Tibial artery (tissue), 4 donors: ENCODE measurements at regions not wholly inside any gene's neighbourhood (a gene's known extent, or its start where the extent isn't known, plus 50 kb on each side); places are given as distances from the start of the nearest gene placed in this dataset.

Experiments
- DNase-seq, 2 donors: peaks; one replicate each; pipeline ENCODE4 v3.0.0-alpha.2; 2019
- H3K27ac ChIP-seq, 2 donors: fragments of 200-600 bp; sonication (generic) in 1 of 2; 1 replicate in 1 of 2; 2 replicates in 1 of 2; pipeline ENCODE4 v1.5.1; 2018 to 2019; ENCODE audit warnings: mild to moderate bottlenecking in 1 of 2
- H3K27me3 ChIP-seq, 2 donors: fragments of 200-600 bp; sonication (generic) in 1 of 2; one replicate each; pipeline versions ENCODE4 v1.5.1 to v1.6.0; 2016 to 2019
- H3K36me3 ChIP-seq, 3 donors: fragments of 200-600 bp; sonication (generic) in 2 of 3; one replicate each; pipeline ENCODE4 v1.5.1; 2016 to 2019; ENCODE audit warnings: mild to moderate bottlenecking in 2 of 3
- H3K4me1 ChIP-seq, 4 donors: fragments of 200-600 bp; sonication (generic) in 2 of 4; 1 replicate in 3 of 4; 2 replicates in 1 of 4; pipeline ENCODE4 v1.5.1; 2016 to 2019
- H3K4me3 ChIP-seq, 2 donors: fragments of 200-600 bp; sonication (generic) in 1 of 2; 1 replicate in 1 of 2; 2 replicates in 1 of 2; pipeline ENCODE4 v1.5.1; 2018 to 2019; ENCODE audit warnings: mild to moderate bottlenecking in 2 of 2
- H3K9me3 ChIP-seq, 3 donors: fragments of 200-600 bp; sonication (generic) in 1 of 3; one replicate each; pipeline ENCODE4 v1.5.1; 2016 to 2019
- intact Hi-C: fragments of 100-400 bp; cut with DNase I; formaldehyde crosslinking; loops from one replicate; pipeline ENCODE4 v1.15.0; 2023; ENCODE audit warnings: low total_unique reads
- TF ChIP-seq, protein P1 (sequence below), 2 experiments: fragments of 200-600 bp in 1 of 2; fragments of 450-650 bp in 1 of 2; IDR thresholded peaks; one replicate each; pipeline ENCODE4 v1.5.1; 2017 to 2019; ENCODE audit warnings: antibody characterized with exemption in 2 of 2, mild to moderate bottlenecking in 1 of 2, moderate library complexity in 1 of 2

DNA sequence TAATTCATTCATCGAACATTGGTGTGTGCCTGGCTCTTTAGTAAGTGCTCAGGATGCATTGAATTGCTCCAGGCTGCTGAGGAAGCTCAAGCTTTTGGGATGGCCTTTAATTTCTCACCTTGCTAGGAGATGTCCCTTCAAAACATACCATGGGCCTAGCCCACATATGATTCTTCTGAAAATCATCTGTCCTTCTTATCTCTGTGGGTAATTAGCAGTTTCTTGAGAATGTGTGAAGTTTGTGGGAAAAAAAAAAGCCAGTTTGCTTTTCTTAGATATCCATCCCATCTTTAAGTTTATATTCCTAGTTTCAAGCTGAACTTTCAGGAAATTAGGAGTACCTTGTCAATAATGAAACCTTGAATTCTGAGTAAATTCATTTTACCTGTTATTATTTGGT lies 532.3 kb upstream of the SUCLG2 start:
- no peak for DNase-seq

DNA sequence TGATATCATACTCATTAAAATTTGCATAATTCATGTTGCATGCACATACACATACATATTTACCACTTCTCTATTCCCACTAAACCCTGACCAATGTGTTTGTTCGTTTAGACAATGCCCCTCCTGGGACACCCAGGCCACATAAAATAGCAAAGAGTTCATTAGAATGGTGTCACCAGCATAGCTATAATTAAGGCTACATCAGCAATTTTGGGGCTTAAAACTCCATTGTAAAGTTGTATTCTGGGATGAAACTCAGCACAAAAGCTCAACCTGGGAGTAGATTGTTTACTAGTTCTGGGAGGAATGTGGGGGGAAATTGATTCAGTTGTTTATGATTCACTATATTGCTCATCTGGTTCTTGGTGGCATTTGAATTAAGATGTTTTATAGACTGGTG lies 522.2 kb upstream of the SUCLG2 start:
- H3K9me3 ChIP-seq, result peaks cover 0 to 20% (median 14%) of the 10 kb centered on the region in 3 donors
- H3K36me3 ChIP-seq, result no peaks in the 10 kb centered on the region
- TF ChIP-seq, protein P1, sequence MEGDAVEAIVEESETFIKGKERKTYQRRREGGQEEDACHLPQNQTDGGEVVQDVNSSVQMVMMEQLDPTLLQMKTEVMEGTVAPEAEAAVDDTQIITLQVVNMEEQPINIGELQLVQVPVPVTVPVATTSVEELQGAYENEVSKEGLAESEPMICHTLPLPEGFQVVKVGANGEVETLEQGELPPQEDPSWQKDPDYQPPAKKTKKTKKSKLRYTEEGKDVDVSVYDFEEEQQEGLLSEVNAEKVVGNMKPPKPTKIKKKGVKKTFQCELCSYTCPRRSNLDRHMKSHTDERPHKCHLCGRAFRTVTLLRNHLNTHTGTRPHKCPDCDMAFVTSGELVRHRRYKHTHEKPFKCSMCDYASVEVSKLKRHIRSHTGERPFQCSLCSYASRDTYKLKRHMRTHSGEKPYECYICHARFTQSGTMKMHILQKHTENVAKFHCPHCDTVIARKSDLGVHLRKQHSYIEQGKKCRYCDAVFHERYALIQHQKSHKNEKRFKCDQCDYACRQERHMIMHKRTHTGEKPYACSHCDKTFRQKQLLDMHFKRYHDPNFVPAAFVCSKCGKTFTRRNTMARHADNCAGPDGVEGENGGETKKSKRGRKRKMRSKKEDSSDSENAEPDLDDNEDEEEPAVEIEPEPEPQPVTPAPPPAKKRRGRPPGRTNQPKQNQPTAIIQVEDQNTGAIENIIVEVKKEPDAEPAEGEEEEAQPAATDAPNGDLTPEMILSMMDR (IDR thresholded peaks at IDR 0.05), result no peak
- no peak overlapping the region for H3K4me3 ChIP-seq
- H3K27me3 ChIP-seq, result no peaks in the 10 kb centered on the region
- intact Hi-C loops, result no loop called here
- H3K27ac ChIP-seq, result no peak overlapping the region
- no peak for DNase-seq
- H3K4me1 ChIP-seq, result no peaks in the 10 kb centered on the region

More for the DNA sequence above, 532.3 kb upstream of the SUCLG2 start:
- Histone ChIP-seq H3K36me3 (no peaks in the 10 kb centered on the region), H3K4me3 (no peak overlapping the region), H3K4me1 (no peaks in the 10 kb centered on the region), H3K27ac (no peak overlapping the region), H3K27me3 (no peaks in the 10 kb centered on the region), H3K9me3 (no peaks in the 10 kb centered on the region)
- TF ChIP-seq, protein P1 (IDR thresholded peaks at IDR 0.05), result no peak
- intact Hi-C loops, result no loop called here

DNA sequence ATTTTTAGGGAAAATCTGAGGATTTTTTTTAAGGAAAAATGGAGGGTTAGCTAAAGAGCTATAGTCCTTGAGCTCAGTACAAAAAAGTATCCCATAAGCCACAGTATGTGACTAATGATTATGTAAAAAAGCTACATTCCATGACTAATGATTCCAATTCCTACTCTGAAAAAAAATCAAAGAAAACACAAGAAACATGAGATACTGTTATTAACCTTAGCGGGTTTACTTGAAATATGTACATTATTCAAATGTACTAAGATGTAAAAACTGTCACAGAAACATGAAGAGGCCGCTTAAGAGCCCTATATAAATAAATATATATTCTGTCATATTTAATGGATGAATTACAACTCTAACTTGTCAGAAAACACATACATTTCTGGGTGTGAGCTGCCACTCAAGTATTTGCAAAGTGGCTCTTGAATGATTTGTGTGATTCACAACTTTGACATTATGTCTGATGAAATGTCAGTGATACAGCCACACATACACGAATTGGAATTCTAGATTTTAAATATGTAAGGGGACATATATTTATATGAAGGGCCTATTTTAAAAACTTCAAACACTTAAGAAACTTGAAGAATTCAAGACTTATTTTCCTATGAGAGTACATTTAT lies 518.7 kb upstream of the SUCLG2 start:
- TF ChIP-seq, protein P1 (IDR thresholded peaks at IDR 0.05), result no peak
- DNase-seq, result no peak
- intact Hi-C loops, result no loop called here

DNA sequence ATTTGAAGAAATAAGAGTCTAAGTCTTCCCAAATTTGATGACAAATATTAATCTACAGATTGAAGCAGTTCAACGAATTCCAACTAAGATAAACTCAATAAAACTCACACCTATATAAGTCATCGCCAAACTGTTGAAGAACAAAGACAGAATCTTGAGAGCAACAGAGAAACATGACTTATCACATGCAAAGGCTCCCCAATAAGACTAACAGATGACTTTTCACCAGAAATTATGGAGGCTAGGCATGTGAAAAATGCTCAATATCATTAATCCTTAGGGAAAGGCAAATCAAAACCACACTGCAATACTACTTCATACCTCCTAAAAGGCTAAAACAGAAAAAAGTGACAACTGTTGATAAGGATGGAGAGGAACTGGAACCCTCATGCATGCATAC lies 517.6 kb upstream of the SUCLG2 start:
- TF ChIP-seq, protein P1 (IDR thresholded peaks at IDR 0.05), result no peak
- no peak overlapping the region for H3K4me3 ChIP-seq
- no peak overlapping the region for H3K27ac ChIP-seq
- no peaks in the 10 kb centered on the region for H3K27me3 ChIP-seq
- H3K9me3 ChIP-seq, result peaks cover 2 to 28% (median 27%) of the 10 kb centered on the region in 3 donors
- H3K4me1 ChIP-seq, result no peaks in the 10 kb centered on the region
- DNase-seq, result no peak
- no peaks in the 10 kb centered on the region for H3K36me3 ChIP-seq
- intact Hi-C loops, result no loop called here

More for the DNA sequence above, 518.7 kb upstream of the SUCLG2 start:
- H3K36me3 ChIP-seq, result no peaks in the 10 kb centered on the region
- H3K4me3 ChIP-seq, result no peak overlapping the region
- H3K27ac ChIP-seq, result no peak overlapping the region
- H3K4me1 ChIP-seq, result no peaks in the 10 kb centered on the region
- no peaks in the 10 kb centered on the region for H3K27me3 ChIP-seq
- peaks cover 2 to 28% (median 27%) of the 10 kb centered on the region in 3 donors for H3K9me3 ChIP-seq

DNA sequence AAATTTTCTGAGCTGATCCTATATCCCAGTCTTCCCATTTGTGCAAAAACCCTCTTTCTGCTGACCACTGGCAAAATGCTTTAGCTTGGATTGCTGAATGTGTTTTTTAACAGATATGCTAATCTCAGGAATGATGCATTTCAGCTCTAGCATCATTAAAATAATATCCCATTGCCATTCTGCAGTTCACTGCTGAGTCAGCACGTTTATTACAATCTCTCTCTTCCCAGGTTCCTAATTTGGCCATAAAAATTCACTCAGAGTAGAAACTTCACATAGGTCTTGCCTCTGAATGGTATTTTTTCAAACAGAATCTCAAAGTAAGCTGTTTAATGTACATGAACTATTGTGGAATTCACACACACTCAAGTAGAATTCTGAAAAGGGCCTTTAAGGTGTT lies 509.6 kb upstream of the SUCLG2 start:
- Histone ChIP-seq H3K27me3 (no peaks in the 10 kb centered on the region), H3K9me3 (no peaks in the 10 kb centered on the region), H3K4me3 (no peak overlapping the region), H3K4me1 (no peaks in the 10 kb centered on the region), H3K36me3 (no peaks in the 10 kb centered on the region), H3K27ac (no peak overlapping the region)
- DNase-seq, result no peak
- TF ChIP-seq, protein P1 (IDR thresholded peaks at IDR 0.05), result no peak
- intact Hi-C loops, result no loop called here

DNA sequence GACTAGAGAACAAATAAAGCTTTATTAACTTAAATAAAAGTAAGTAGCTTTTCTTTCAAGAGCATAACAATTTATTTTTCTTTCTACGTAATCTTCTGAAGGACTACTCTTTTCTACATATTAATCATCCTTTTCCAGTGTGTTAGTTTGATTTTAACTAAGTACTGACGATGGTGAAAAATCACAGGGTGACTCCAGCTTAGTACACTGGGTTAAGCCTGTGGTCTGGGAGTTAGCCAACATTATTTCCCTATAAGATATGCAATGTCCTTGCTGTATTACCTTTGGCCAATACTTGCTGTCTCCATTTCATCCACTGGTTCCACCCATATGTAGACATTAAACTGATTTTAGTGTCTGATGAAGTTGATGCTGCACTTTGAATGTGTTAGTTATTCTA lies 508.6 kb upstream of the SUCLG2 start:
- Histone ChIP-seq H3K4me3 (no peak overlapping the region), H3K4me1 (no peaks in the 10 kb centered on the region), H3K27me3 (no peaks in the 10 kb centered on the region), H3K36me3 (no peaks in the 10 kb centered on the region), H3K27ac (no peak overlapping the region), H3K9me3 (no peaks in the 10 kb centered on the region)
- no peak for DNase-seq
- intact Hi-C loops, result no loop called here
- TF ChIP-seq, protein P1 (IDR thresholded peaks at IDR 0.05), result no peak
